ENCODE measurements at regions not wholly inside any gene's neighbourhood (a gene's known extent, or its start where the extent isn't known, plus 50 kb on each side); places are given as distances from the start of the nearest gene placed in this dataset.

DNA sequence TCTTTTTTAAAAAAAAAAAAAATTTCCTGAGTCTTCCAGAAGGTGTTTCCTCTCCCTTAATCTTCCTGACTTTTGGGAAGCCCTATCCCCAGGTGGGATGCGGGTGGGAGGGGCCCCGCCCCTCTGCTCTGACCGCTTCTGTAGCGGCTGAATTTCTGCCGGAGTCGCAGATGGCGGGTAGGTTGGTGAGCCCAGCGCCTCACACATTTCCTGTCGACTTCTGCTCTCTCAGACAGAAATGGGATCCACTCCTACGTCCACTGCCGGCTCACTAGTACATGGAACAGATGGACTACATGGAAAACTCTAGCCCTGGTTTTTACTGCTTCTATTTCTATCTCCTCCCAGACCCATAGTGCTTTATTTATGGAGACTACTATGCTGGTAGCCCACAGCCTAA is 90.9 kb downstream of the NEUROD6 start:
- DNase-seq (ENCODE audit: low read depth) = no peak
- FAIRE-seq = no peak
- no peak overlapping the region for H3K4me3 ChIP-seq (ENCODE audit: low read depth, low read length)
- TF ChIP-seq CTCF (IDR thresholded peaks at IDR 0.05; ENCODE audit: insufficient read depth, low read length, severe bottlenecking) = no peak
- no peaks in the 10 kb centered on the region for H3K27me3 ChIP-seq (ENCODE audit: control insufficient read depth, insufficient read depth, low read length)
- no peaks in the 10 kb centered on the region for H3K36me3 ChIP-seq (ENCODE audit: control insufficient read depth, insufficient read depth, low read length)

DNA sequence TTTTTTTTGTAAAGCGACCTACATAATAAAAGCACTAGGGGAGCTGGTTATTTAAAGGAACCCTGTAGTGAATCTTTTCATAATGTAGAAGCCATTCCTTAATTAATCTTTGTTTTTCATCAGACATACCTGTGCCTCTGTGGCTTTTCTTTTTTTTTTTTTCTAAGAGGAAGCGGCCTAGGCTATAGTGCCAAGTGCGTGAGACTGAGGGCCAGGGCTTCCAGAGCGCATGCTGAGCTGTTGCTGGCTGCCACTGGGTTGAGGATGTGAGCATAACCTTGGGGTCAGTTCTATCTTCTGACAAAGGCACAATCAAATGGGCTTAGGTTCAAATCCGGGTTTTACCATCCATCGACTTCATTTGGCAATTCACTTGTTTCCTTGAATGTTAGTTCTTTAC is 103.7 kb downstream of the NEUROD6 start:
- no peaks in the 10 kb centered on the region for H3K36me3 ChIP-seq (ENCODE audit: control insufficient read depth, insufficient read depth, low read length)
- FAIRE-seq = no peak
- no peak for TF ChIP-seq CTCF (IDR thresholded peaks at IDR 0.05; ENCODE audit: insufficient read depth, low read length, severe bottlenecking)
- no peak for DNase-seq (ENCODE audit: low read depth)
- H3K27me3 ChIP-seq (ENCODE audit: control insufficient read depth, insufficient read depth, low read length) = no peaks in the 10 kb centered on the region
- H3K4me3 ChIP-seq (ENCODE audit: low read depth, low read length) = no peak overlapping the region

DNA sequence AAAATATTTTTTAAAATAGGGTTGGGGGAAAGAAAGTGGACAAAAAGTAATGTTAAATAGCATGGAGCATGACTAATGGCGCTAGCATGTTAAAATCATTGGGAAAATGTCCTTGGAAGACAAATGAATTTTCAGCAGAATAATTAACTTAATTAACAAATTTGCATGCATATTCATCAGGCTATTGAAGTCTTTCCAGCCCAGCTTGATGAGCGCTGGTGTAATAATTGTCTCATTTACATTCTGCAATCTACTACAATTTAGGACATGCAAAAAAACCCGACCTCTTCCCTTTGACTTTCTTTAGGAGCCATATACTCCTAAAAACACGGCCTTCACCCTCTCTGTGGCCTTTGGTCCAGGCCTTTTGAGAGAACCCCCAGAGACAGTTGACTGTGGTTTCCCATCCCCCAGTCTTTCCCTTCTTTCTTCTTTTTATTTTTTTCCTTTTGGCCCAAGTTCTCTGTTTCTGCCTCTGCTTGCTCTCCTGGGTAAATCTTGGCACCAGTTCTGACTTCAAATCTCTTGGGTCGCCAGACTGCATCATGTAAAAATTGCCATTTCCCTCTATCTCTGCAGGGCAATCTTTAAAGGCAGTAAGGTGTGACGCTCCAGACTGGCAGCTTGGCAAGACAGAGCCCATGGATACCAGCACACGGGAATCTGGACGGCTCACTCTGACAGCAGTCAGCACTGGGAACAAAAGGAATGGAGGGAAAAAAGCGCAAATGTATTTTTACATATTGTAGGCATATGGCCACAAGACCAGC is 105.5 kb downstream of the NEUROD6 start:
- Histone ChIP-seq H3K4me3 (ENCODE audit: low read depth, low read length) (no peak overlapping the region), H3K36me3 (ENCODE audit: control insufficient read depth, insufficient read depth, low read length) (no peaks in the 10 kb centered on the region), H3K27me3 (ENCODE audit: control insufficient read depth, insufficient read depth, low read length) (no peaks in the 10 kb centered on the region)
- FAIRE-seq (no peak), DNase-seq (ENCODE audit: low read depth) (no peak)
- no peak for TF ChIP-seq CTCF (IDR thresholded peaks at IDR 0.05; ENCODE audit: insufficient read depth, low read length, severe bottlenecking)

GRCh38 chr7:31228957-31229356 is 111.6 kb downstream of the NEUROD6 start:
- Histone ChIP-seq H3K4me3 (ENCODE audit: low read depth, low read length) (no peak overlapping the region), H3K36me3 (ENCODE audit: control insufficient read depth, insufficient read depth, low read length) (no peaks in the 10 kb centered on the region), H3K27me3 (ENCODE audit: control insufficient read depth, insufficient read depth, low read length) (no peaks in the 10 kb centered on the region)
- peak; percentile 83 for FAIRE-seq
- TF ChIP-seq CTCF (IDR thresholded peaks at IDR 0.05; ENCODE audit: insufficient read depth, low read length, severe bottlenecking) = no peak
- DNase-seq (ENCODE audit: low read depth) = no peak

- no peaks in the 10 kb centered on the region for H3K36me3 ChIP-seq (ENCODE audit: control insufficient read depth, insufficient read depth, low read length)
- DNase-seq (ENCODE audit: low read depth) = no peak
- TF ChIP-seq CTCF (IDR thresholded peaks at IDR 0.05; ENCODE audit: insufficient read depth, low read length, severe bottlenecking) = no peak
- H3K4me3 ChIP-seq (ENCODE audit: low read depth, low read length) = no peak overlapping the region
- no peak for FAIRE-seq
- H3K27me3 ChIP-seq (ENCODE audit: control insufficient read depth, insufficient read depth, low read length) = no peaks in the 10 kb centered on the region
Observed at GRCh38 chr7:31214751-31215150, 125.8 kb downstream of the NEUROD6 start.

GRCh38 chr7:31211281-31211680 is 129.2 kb downstream of the NEUROD6 start:
- H3K36me3 ChIP-seq (ENCODE audit: control insufficient read depth, insufficient read depth, low read length) = no peaks in the 10 kb centered on the region
- H3K4me3 ChIP-seq (ENCODE audit: low read depth, low read length) = no peak overlapping the region
- DNase-seq (ENCODE audit: low read depth) (no peak), FAIRE-seq (no peak)
- H3K27me3 ChIP-seq (ENCODE audit: control insufficient read depth, insufficient read depth, low read length) = no peaks in the 10 kb centered on the region
- no peak for TF ChIP-seq CTCF (IDR thresholded peaks at IDR 0.05; ENCODE audit: insufficient read depth, low read length, severe bottlenecking)

Data from bronchial epithelial cell (primary cell).